ENCODE measurements at regions not wholly inside any gene's neighbourhood (a gene's known extent, or its start where the extent isn't known, plus 50 kb on each side); places are given as distances from the start of the nearest gene placed in this dataset.

GRCh38 chr20:11277858-11278257 lies 604.1 kb upstream of the JAG1 start:
- no peak for TF ChIP-seq CTCF (IDR thresholded peaks at IDR 0.05)
- no peak for TF ChIP-seq POLR2A (IDR thresholded peaks at IDR 0.05)

Measured in sigmoid colon (tissue), 3 donors.